ENCODE measurements at regions not wholly inside any gene's neighbourhood (a gene's known extent, or its start where the extent isn't known, plus 50 kb on each side); places are given as distances from the start of the nearest gene placed in this dataset.

DNA sequence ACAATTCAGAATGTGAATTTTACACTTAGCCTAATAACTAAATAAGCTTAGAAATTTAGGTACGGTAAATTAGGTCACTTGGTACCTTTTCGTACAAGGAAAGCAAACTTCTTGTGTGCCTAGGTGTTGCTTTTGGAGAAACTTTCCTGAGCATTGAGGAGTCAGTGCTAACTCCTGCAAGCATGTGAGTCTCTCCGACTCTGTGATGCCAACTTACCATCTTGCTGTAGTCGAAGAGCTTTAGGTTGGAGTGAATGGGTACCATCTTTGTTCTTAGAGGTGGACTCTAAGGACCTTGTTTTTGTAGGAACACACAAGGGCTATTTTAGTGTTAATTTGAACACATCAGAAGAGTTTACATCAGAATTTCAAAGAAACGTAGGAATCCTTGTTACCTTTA lies 688.9 kb downstream of the USP25 start:
- TF ChIP-seq POLR2A (IDR thresholded peaks at IDR 0.05) (no peak), POLR2AphosphoS5 (IDR thresholded peaks at IDR 0.05) (no peak)
- TF ChIP-seq, protein P1, sequence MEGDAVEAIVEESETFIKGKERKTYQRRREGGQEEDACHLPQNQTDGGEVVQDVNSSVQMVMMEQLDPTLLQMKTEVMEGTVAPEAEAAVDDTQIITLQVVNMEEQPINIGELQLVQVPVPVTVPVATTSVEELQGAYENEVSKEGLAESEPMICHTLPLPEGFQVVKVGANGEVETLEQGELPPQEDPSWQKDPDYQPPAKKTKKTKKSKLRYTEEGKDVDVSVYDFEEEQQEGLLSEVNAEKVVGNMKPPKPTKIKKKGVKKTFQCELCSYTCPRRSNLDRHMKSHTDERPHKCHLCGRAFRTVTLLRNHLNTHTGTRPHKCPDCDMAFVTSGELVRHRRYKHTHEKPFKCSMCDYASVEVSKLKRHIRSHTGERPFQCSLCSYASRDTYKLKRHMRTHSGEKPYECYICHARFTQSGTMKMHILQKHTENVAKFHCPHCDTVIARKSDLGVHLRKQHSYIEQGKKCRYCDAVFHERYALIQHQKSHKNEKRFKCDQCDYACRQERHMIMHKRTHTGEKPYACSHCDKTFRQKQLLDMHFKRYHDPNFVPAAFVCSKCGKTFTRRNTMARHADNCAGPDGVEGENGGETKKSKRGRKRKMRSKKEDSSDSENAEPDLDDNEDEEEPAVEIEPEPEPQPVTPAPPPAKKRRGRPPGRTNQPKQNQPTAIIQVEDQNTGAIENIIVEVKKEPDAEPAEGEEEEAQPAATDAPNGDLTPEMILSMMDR (IDR thresholded peaks at IDR 0.05): no peak

Data from prostate gland (tissue), 2 donors.